WTC11 (cell line): ENCODE measurements at regions not wholly inside any gene's neighbourhood (a gene's known extent, or its start where the extent isn't known, plus 50 kb on each side); places are given as distances from the start of the nearest gene placed in this dataset.

Experiments used
- AFF4 ChIP-seq: sonication (generic); formaldehyde crosslinking; IDR thresholded peaks from 2 replicates; pipeline ENCODE4 v1.8.1; 2023; ENCODE audit warnings: mild to moderate bottlenecking, missing genetic modification reagents, borderline replicate concordance
- CBFB ChIP-seq: sonication (generic); formaldehyde crosslinking; IDR thresholded peaks from 2 replicates; pipeline ENCODE4 v1.8.1; 2022; ENCODE audit warnings: mild to moderate bottlenecking, low read depth, missing genetic modification reagents
- E2F1 ChIP-seq: sonication (generic); formaldehyde crosslinking; IDR thresholded peaks from 2 replicates; pipeline ENCODE4 v1.8.0; 2022; ENCODE audit warnings: mild to moderate bottlenecking, missing genetic modification reagents
- ESRRA ChIP-seq: sonication (generic); formaldehyde crosslinking; IDR thresholded peaks from 2 replicates; pipeline ENCODE4 v1.8.1; 2022; ENCODE audit warnings: mild to moderate bottlenecking, missing genetic modification reagents, borderline replicate concordance
- MAX ChIP-seq: sonication (generic); formaldehyde crosslinking; IDR thresholded peaks from 2 replicates; pipeline ENCODE4 v1.8.0; 2022; ENCODE audit warnings: mild to moderate bottlenecking, missing genetic modification reagents
- MXD4 ChIP-seq: fragments of 250-450 bp; sonication (Bioruptor Pico); IDR thresholded peaks from 2 replicates; pipeline ENCODE4 v1.8.0; 2021; ENCODE audit warnings: mild to moderate bottlenecking, moderate library complexity, borderline replicate concordance
- NR1H2 ChIP-seq: sonication (generic); formaldehyde crosslinking; IDR thresholded peaks from 2 replicates; pipeline ENCODE4 v1.9.0; 2021; ENCODE audit warnings: mild to moderate bottlenecking, moderate library complexity, missing genetic modification reagents
- SP1 ChIP-seq: sonication (generic); formaldehyde crosslinking; conservative IDR thresholded peaks from 2 replicates; pipeline ENCODE4 v1.8.1; 2022; ENCODE audit warnings: missing genetic modification reagents
- USF2 ChIP-seq: sonication (generic); formaldehyde crosslinking; IDR thresholded peaks from 2 replicates; pipeline ENCODE4 v1.8.1; 2023; ENCODE audit warnings: mild to moderate bottlenecking, missing genetic modification reagents, moderate library complexity
- ZBTB21 ChIP-seq: sonication (generic); formaldehyde crosslinking; IDR thresholded peaks from 2 replicates; pipeline ENCODE4 v1.8.1; 2023; ENCODE audit warnings: mild to moderate bottlenecking, missing genetic modification reagents, borderline replicate concordance
- TF ChIP-seq, protein P1 (sequence below): fragments of 200-600 bp; IDR thresholded peaks from 2 replicates; pipeline ENCODE4 v1.8.0; 2022; ENCODE audit warnings: antibody characterized with exemption
- TF ChIP-seq, protein P2 (sequence below): sonication (generic); formaldehyde crosslinking; IDR thresholded peaks from 2 replicates; pipeline ENCODE4 v1.8.1; 2023; ENCODE audit warnings: mild to moderate bottlenecking, missing genetic modification reagents, moderate library complexity

DNA sequence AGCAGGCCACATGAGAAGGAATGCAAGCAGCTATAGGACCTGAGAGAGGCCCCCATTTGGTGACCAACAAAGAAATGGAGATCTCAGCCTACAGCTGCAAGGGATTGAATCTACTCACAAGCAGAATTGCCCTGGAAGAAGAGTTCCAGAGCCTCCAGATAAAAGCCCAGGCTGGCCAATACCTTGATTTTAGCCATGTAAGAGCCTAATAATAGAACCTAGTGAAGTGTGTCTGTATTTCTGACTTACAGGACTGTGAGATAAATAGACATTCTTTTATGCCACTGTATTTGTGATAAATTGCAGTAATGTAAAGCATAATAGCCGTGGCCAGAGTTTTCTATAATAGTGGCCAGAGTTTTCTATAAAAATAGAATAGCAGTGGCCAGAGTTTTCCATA, 254.6 kb downstream of the PYDC2 start:
- TF ChIP-seq, protein P1, sequence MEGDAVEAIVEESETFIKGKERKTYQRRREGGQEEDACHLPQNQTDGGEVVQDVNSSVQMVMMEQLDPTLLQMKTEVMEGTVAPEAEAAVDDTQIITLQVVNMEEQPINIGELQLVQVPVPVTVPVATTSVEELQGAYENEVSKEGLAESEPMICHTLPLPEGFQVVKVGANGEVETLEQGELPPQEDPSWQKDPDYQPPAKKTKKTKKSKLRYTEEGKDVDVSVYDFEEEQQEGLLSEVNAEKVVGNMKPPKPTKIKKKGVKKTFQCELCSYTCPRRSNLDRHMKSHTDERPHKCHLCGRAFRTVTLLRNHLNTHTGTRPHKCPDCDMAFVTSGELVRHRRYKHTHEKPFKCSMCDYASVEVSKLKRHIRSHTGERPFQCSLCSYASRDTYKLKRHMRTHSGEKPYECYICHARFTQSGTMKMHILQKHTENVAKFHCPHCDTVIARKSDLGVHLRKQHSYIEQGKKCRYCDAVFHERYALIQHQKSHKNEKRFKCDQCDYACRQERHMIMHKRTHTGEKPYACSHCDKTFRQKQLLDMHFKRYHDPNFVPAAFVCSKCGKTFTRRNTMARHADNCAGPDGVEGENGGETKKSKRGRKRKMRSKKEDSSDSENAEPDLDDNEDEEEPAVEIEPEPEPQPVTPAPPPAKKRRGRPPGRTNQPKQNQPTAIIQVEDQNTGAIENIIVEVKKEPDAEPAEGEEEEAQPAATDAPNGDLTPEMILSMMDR, result no peak
- TF ChIP-seq ZBTB21 (CRISPR knock-in tag) (no peak), MAX (no peak), USF2 (CRISPR knock-in tag) (no peak), NR1H2 (no peak), SP1 (CRISPR knock-in tag) (no peak), E2F1 (CRISPR knock-in tag) (no peak), ESRRA (CRISPR knock-in tag) (no peak), AFF4 (CRISPR knock-in tag) (no peak), CBFB (CRISPR knock-in tag) (no peak), MXD4 (CRISPR knock-in tag) (no peak)
- TF ChIP-seq, protein P2, sequence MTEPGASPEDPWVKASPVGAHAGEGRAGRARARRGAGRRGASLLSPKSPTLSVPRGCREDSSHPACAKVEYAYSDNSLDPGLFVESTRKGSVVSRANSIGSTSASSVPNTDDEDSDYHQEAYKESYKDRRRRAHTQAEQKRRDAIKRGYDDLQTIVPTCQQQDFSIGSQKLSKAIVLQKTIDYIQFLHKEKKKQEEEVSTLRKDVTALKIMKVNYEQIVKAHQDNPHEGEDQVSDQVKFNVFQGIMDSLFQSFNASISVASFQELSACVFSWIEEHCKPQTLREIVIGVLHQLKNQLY, result no peak
